ENCODE measurements at regions not wholly inside any gene's neighbourhood (a gene's known extent, or its start where the extent isn't known, plus 50 kb on each side); places are given as distances from the start of the nearest gene placed in this dataset.

GRCh38 chr5:114006582-114006981, 355.3 kb upstream of the KCNN2 start:
- Histone ChIP-seq H3K4me1 (no peaks in the 10 kb centered on the region), H3K4me3 (no peak overlapping the region), H3K9me3 (no peaks in the 10 kb centered on the region), H3K36me3 (no peaks in the 10 kb centered on the region), H3K27ac (no peak overlapping the region), H3K27me3 (replicated peaks in 1 of 7) (no peaks in the 10 kb centered on the region)
- WGBS, 5 donors, result 29 to 74% (median 68%) methylated on average over 2 of the region's 2 CpGs
- intact Hi-C loops (cut with DNase I; ENCODE audit: low total_unique reads), result no loop called here
- no peak for DNase-seq
- TF ChIP-seq CTCF (IDR thresholded peaks at IDR 0.05 in 8 of 11, conservative IDR thresholded peaks at IDR 0.05 in 3 of 11), result no peak
- TF ChIP-seq POLR2AphosphoS5 (IDR thresholded peaks at IDR 0.05), result no peak
- TF ChIP-seq POLR2A (IDR thresholded peaks at IDR 0.05), result no peak

GRCh38 chr5:114007678-114008077, 354.2 kb upstream of the KCNN2 start:
- no peak overlapping the region for H3K27ac ChIP-seq
- no peaks in the 10 kb centered on the region for H3K36me3 ChIP-seq
- H3K4me3 ChIP-seq, result no peak overlapping the region
- intact Hi-C loops (cut with DNase I; ENCODE audit: low total_unique reads), result no loop called here
- no peak for DNase-seq
- WGBS, 5 donors, result 61 to 82% (median 72%) methylated on average over 5 of the region's 5 CpGs
- no peaks in the 10 kb centered on the region for H3K9me3 ChIP-seq
- H3K4me1 ChIP-seq, result no peaks in the 10 kb centered on the region
- TF ChIP-seq POLR2AphosphoS5 (IDR thresholded peaks at IDR 0.05), result no peak
- H3K27me3 ChIP-seq (replicated peaks in 1 of 7), result no peaks in the 10 kb centered on the region

GRCh38 chr5:114010362-114010761, 351.5 kb upstream of the KCNN2 start:
- intact Hi-C loops (cut with DNase I; ENCODE audit: low total_unique reads), result no loop called here
- no peak for TF ChIP-seq POLR2A (IDR thresholded peaks at IDR 0.05)
- TF ChIP-seq CTCF (IDR thresholded peaks at IDR 0.05 in 8 of 11, conservative IDR thresholded peaks at IDR 0.05 in 3 of 11), result no peak
- no peak for TF ChIP-seq POLR2AphosphoS5 (IDR thresholded peaks at IDR 0.05)
- no peak for DNase-seq
- 60 to 84% (median 74%) methylated on average over 2 of the region's 2 CpGs for WGBS, 5 donors
- Histone ChIP-seq H3K4me1 (no peaks in the 10 kb centered on the region), H3K27me3 (replicated peaks in 1 of 7) (no peaks in the 10 kb centered on the region), H3K36me3 (no peaks in the 10 kb centered on the region), H3K4me3 (no peak overlapping the region), H3K27ac (no peak overlapping the region), H3K9me3 (no peaks in the 10 kb centered on the region)

- TF ChIP-seq CTCF (IDR thresholded peaks at IDR 0.05 in 8 of 11, conservative IDR thresholded peaks at IDR 0.05 in 3 of 11) (no peak), POLR2AphosphoS5 (IDR thresholded peaks at IDR 0.05) (no peak), POLR2A (IDR thresholded peaks at IDR 0.05) (no peak)
- Histone ChIP-seq H3K9me3 (no peaks in the 10 kb centered on the region), H3K27me3 (replicated peaks in 1 of 7) (no peaks in the 10 kb centered on the region), H3K4me1 (no peaks in the 10 kb centered on the region), H3K27ac (no peak overlapping the region), H3K36me3 (no peaks in the 10 kb centered on the region), H3K4me3 (no peak overlapping the region)
- 66 to 77% (median 72%) methylated on average over 4 of the region's 4 CpGs for WGBS, 5 donors
- DNase-seq, result no peak
- intact Hi-C loops (cut with DNase I; ENCODE audit: low total_unique reads), result no loop called here
These were observed 343.7 kb upstream of the KCNN2 start for GRCh38 chr5:114018186-114018585.

- intact Hi-C loops (cut with DNase I; ENCODE audit: low total_unique reads), result no loop called here
- 67 to 82% (median 74%) methylated on average over 1 to 2 of the region's 2 CpGs for WGBS, 5 donors
- TF ChIP-seq POLR2A (IDR thresholded peaks at IDR 0.05), result no peak
- TF ChIP-seq POLR2AphosphoS5 (IDR thresholded peaks at IDR 0.05), result no peak
- no peak for TF ChIP-seq CTCF (IDR thresholded peaks at IDR 0.05 in 8 of 11, conservative IDR thresholded peaks at IDR 0.05 in 3 of 11)
These were observed 323.1 kb upstream of the KCNN2 start for GRCh38 chr5:114038756-114039155.

More at GRCh38 chr5:114038756-114039155, 323.1 kb upstream of the KCNN2 start:
- DNase-seq, result no peak
- Histone ChIP-seq H3K4me1 (no peaks in the 10 kb centered on the region), H3K4me3 (no peak overlapping the region), H3K36me3 (no peaks in the 10 kb centered on the region), H3K27me3 (replicated peaks in 1 of 7) (no peaks in the 10 kb centered on the region), H3K9me3 (peaks cover 0 to 8% (median 0%) of the 10 kb centered on the region in 8 donors), H3K27ac (no peak overlapping the region)
